ENCODE measurements at regions not wholly inside any gene's neighbourhood (a gene's known extent, or its start where the extent isn't known, plus 50 kb on each side); places are given as distances from the start of the nearest gene placed in this dataset.

DNA sequence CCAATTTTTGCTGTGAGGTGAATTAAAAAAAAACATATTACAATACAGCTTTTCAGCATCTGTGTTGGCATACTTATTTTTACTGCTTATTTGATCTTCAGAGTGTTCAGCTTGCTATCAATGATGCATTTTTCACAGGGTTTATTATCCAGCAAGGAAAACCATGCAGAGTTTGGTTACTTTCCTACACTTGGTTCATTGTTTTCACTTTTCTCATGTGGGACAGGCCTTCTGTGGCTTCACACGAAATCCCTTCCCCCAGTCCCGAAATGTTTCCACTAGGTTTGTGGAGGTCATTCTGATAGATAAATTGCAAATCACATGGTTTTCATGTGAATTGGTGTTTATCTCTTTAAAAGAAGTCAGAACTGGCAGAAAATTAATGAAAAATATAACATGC is 205.8 kb downstream of the SPCS3 start:
- no peak for DNase-seq

- no peak for DNase-seq
Observed at GRCh38 chr4:176526704-176527103, 206.9 kb downstream of the SPCS3 start.

GRCh38 chr4:176529574-176529973 is 209.8 kb downstream of the SPCS3 start:
- DNase-seq, result no peak

DNA sequence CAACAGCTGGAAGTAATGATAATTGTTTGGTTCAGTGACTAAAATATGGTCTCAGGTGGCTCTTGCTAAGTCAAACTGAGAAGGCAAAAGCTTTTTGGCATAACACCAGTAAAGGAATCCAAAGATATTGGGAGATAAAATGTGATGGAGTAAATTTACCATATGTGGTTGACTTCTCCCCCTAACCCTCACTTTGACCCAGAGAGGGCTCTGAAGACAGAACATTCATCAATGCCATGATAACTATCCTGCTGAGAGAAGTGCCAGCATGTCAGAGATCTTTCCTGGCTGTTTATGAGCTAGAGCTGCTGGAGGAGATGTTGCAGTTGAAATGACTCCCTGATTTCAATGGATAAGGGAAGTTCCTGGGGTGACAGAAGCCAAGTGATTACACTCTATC is 213.4 kb downstream of the SPCS3 start:
- no peak for DNase-seq

DNA sequence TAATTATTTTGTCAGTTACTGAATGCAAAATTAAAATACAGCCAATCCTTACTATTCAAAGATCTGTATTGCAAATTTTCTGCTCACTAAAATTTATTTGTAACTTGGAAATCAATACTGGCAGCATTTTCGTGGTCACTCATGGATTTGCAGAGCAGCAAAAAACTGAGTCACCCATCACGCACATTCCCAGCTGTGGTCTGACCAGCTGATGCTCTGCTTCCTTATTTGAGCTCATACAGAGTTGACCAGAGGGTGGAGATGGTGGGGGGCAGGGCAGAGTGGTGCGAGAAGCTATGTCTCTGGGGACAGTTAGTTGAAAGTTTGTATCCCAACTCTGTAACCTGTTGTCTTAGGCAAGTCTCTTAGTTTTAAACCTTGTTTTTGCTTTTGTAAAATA is 214.8 kb downstream of the SPCS3 start:
- DNase-seq, result no peak

DNA sequence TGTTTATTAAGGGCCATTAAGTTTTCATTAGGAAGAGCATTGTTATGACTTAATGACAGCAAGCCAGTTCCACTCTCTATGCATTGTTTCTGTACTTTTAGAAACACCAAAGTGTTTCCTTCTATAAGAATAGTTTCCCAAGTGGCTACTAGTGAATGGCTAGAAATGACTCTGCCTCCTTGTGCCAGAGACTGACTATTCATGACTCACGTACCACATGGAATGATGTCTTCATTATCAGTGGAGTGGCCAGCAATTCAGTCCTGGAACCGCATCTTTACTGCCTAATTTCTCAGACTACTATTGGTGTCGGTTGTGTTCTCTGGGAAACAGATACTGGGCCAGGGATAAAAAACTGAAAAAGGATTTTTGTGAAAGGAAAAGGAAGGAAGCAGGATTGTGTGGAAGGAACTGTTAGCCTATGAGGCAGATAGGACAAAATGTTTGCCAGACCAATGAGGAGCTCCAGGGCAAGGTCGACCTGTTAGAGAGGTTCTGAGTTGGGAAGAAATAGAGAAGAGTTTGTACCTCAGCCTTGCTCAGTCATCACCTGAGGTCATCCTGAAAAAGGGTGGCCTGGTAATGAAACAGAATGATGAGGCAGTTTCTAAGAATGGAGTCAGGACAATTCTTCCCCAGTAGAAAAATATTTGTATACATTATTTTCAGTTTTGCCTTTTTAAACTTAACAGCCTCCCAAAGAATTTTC is 218.6 kb downstream of the SPCS3 start:
- DNase-seq, result no peak

DNA sequence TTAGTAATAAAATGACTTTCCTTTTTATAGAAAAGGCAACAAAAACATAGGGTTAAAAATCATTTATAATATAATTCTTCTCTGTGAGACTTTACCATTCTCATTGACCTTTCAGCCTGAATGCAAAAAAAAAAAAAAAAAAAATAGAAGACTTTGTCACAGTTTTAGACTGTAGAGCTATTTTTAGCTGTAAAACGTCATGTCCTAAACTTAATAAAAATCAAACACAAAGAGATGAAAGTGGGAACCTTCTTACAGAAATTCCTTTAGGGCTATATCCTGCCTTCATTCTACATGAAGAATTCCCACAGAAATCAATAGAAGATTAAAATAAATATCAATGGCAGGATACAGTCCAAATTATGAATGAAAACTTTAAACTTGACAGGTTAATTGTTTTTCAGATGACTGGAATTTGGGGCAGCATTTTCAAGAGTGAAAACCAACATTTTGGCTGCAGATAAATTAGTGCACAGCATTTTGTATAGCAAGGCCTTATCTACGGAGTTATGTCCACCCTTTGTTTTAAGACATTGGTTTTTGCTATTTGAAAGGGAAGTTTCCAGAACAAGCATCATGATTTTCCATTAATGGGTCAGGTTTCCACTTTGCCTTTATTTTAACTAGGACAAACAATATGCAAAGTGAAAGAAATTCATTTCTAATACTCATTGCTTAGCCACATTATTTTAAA is 219.5 kb downstream of the SPCS3 start:
- DNase-seq, result no peak

GRCh38 chr4:176539785-176540175 is 220.0 kb downstream of the SPCS3 start:
- no peak for DNase-seq

DNA sequence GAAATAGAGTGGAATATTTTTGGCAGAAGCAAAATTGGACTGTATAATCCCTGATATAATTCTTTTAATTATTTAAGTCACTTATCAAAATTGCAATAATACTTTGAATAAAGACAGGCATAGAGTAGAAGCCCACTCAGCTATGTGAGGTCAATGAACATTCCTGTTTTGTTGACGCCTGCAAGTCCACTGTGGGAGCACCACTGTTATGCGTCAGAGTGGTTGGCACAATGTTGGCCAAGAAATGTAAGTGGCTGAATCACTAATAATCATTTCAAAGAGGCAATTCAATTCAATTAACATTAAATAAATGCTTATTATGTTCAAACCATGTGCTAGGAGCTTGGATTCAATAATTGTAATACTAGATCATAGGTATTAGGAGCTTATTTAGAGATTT is 221.0 kb downstream of the SPCS3 start:
- DNase-seq, result no peak

- DNase-seq, result no peak
Observed at GRCh38 chr4:176545872-176546271, 226.1 kb downstream of the SPCS3 start.

DNA sequence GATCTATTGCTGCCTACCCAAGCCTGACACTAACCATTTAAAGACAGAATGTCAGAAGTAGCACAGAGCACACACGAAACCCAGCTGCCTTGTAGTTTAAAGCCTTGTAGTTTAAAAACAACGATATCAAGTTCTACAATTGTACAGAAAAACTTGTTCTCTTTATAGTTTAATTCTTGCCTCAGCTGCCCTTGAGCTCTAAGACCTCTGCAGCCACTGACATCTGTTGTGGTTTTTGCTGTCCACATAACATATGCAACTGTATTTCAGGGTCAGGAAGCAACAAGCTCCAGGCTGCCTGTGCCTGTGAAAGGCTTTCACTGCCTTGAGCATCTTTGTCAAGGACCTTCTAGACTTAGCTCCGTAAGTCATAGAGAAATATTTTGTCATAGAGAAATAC is 227.2 kb downstream of the SPCS3 start:
- no peak for DNase-seq

- DNase-seq, result no peak
Observed at GRCh38 chr4:176548571-176548970, 228.8 kb downstream of the SPCS3 start.

- no peak for DNase-seq
Observed at GRCh38 chr4:176549161-176549865, 229.5 kb downstream of the SPCS3 start.

GRCh38 chr4:176558661-176559060 is 234.1 kb downstream of the VEGFC start:
- DNase-seq, result no peak

- DNase-seq, result no peak
Observed at GRCh38 chr4:176561368-176561767, 231.4 kb downstream of the VEGFC start.

GRCh38 chr4:176563591-176563990 is 229.1 kb downstream of the VEGFC start:
- peak; percentile 63 for DNase-seq

DNA sequence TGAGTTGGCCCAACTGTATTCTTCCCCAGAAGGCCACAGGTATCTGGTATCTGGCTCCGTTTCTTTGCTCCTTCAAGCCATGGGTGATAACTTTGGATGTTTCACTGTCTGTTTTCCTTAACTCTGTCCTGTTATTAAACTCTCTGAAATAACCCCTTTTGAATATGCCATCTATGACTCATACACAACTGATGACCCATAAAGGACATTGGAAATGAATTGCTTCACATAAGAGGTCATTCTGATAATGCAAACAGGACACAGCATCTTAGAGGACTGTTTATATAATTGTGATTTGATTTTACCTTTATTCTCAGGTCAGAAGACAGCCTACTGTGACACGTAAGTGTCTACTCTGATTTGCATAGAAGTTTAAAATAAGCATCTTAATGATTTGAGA is 227.7 kb downstream of the VEGFC start:
- no peak for DNase-seq

DNA sequence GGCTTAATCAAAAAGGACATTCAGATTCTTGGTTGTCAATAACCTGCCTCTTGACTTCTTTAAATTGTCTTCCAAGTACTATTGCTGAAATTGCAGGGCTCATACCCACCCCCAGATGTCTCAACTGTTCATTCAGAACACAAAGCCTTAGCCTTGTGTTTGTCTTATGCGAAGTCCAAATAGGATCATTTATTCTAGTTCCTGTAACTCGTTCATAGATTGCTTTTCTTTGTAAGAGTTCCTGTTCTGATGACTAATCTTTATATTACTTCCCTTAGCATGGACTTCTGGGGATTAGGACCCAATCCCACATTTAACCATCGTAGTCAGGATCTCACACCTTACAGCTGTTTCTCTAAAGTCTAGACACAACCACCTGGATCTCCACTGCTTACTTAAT is 226.0 kb downstream of the VEGFC start:
- DNase-seq, result no peak

DNA sequence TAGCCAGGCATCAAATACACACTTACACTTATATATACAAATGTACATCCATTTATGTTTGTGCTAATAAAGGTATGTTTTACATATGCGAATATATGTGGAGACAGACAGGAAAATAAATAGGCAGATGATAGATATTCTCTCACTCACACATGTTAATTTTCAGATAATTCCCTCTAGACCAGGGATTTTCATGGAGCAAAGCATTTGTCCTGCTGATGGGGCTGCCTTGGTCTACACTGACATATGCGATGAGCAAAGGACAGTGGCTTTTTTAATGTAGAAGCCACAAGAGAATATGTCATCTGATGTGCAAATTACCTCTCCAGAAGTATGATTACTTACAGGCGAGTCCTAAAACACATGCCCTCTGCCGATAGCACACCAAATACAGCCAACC is 224.5 kb downstream of the VEGFC start:
- DNase-seq, result no peak

DNA sequence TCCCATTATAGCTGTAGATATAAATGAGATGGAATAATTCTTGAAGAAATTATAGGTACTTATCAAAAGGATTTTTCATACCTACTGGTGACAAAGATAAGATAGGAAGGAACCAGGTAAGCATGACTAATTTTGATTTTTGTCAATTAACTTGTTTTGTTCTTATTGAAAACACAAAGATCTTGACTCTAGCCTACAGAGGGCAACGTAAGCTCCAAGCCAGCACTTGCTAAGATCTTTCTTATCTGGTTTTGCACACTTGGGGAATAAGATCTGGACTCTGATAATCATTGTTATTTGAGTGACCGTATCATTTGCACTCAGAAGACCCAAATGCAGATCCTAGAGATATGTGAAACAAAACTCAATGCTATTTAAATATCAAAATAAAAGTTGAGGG is 223.4 kb downstream of the VEGFC start:
- no peak for DNase-seq

GRCh38 chr4:176571206-176571605 is 221.5 kb downstream of the VEGFC start:
- DNase-seq, result no peak

- DNase-seq, result no peak
Observed at GRCh38 chr4:176575141-176575730, 217.5 kb downstream of the VEGFC start.

GRCh38 chr4:176579226-176579625 is 213.5 kb downstream of the VEGFC start:
- no peak for DNase-seq

DNA sequence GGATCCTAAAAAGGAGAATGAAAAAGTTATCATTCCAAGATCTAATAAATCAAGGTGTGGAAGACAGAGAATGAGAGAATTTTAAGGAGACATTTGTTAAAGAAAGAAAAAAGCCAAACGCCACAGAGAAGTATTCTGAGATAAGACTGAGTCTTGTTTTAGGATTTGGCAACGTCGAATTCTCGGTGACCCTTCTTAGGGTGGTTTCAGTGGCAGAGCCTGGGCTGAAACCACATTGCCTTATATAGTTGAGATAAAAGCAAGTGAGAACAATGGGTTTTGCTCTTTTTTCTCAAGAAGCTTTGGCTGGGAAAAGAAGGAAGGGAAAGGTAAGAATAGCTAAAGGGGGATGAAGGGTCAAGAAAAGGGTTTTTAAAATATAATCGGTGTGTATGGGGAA is 209.4 kb downstream of the VEGFC start:
- DNase-seq, result no peak
